ENCODE measurements at regions not wholly inside any gene's neighbourhood (a gene's known extent, or its start where the extent isn't known, plus 50 kb on each side); places are given as distances from the start of the nearest gene placed in this dataset.

DNA sequence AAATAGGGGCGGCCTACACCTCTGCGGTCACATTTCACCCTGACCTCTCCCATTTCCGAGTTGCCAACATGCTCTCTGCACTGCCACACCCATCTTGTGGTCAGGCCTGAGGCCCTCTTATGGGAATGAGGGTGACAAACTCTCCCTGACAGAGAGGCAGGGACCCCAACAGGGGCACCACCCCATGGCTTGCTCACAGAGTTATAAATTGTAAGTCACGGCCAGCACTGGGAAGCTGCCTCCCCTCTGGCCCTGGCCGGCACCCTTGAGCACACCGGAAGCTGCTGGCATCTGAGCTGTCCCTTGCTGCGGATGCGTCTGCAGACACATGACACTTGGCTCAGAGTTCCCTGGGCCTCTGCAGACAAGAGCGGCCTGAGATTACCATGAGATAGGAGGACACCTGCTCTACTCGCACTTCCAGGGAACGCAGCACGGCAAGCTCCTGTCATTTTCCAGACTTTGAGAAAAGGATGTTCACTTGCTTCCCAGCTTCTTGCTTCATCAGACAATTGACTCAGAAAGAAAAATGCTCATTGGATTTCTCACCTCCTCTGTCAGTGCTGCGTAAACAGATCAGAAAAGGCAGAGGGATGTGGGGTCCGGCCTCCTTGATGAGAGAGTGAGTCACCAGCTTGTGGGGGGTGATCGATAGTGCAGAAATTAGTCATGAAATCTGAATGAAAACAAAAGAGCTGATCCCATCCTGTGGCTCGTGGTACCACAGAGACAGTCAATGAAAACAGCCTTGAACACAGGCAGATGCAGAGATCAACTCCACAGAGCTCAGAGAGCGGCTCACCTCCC is 269.8 kb downstream of the SYK start:
- TF ChIP-seq, protein P1, sequence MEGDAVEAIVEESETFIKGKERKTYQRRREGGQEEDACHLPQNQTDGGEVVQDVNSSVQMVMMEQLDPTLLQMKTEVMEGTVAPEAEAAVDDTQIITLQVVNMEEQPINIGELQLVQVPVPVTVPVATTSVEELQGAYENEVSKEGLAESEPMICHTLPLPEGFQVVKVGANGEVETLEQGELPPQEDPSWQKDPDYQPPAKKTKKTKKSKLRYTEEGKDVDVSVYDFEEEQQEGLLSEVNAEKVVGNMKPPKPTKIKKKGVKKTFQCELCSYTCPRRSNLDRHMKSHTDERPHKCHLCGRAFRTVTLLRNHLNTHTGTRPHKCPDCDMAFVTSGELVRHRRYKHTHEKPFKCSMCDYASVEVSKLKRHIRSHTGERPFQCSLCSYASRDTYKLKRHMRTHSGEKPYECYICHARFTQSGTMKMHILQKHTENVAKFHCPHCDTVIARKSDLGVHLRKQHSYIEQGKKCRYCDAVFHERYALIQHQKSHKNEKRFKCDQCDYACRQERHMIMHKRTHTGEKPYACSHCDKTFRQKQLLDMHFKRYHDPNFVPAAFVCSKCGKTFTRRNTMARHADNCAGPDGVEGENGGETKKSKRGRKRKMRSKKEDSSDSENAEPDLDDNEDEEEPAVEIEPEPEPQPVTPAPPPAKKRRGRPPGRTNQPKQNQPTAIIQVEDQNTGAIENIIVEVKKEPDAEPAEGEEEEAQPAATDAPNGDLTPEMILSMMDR (IDR thresholded peaks at IDR 0.05) = no peak
- Mint-ChIP-seq H3K27me3 (peaks cover 3% of the 10 kb centered on the region), H3K4me1 (ENCODE audit: low read depth) (peaks cover 17% of the 10 kb centered on the region), H3K27ac (peak overlapping the region; percentile 88), H3K36me3 (ENCODE audit: low read depth) (peaks cover 2% of the 10 kb centered on the region), H3K9me3 (peaks cover 4% of the 10 kb centered on the region), H3K4me3 (peak overlapping the region; percentile 20)
- CTCF ChIA-PET = interaction anchor here (0.8 to 1.7 kb wide), 11 partner anchors 9 to 156 kb away, joined by 3 to 9 read pairs (median 4); no protein-coding TSS in a partner anchor
- POLR2A ChIA-PET = interaction anchor here (0.6 to 1.8 kb wide), 11 partner anchors 8 to 375 kb away, joined by 3 to 12 read pairs (median 4); no protein-coding TSS in a partner anchor
- ATAC-seq = peak; percentile 97
- intact Hi-C loops (cut with micrococcal nuclease) = no loop called here
- peak; percentile 93 for DNase-seq

DNA sequence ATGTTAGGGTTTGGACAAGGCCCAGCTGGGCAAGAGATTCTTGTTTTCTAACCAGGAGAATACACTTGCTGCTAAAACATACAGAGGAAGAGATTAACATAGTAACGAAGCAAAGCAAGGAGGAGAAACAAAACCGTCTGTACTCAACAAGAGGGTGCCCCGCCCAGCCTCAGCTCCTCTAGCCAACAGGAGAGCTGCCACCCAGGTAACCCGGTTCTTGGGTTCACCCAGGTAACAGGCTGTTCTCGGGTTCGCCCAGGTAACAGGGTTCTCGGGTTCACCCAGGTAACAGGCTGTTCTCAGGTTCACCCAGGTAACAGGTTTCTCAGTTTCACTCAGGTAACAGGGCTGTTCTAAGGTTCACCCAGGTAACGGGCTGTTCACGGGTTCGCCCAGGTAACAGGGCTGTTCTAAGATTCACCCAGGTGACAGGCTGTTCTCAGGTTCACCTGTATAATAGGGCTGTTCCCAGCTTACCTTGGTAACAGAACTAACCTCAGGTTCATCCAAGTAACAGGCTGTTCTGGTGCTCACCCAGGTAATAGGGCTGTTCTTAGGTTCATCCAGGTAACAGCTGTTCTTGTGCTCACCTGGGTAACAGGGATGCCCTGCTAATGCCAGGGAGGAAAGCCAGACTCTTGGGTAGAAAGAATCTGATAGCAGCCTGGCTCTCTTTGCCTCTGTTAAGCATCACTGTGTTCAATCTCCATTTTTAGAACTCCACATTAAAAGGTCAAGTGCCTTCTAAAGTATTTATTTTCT is 271.6 kb downstream of the SYK start:
- peaks cover 1% of the 10 kb centered on the region for H3K27me3 Mint-ChIP-seq
- no peak overlapping the region for H3K27ac Mint-ChIP-seq
- peaks cover 17% of the 10 kb centered on the region for H3K4me1 Mint-ChIP-seq (ENCODE audit: low read depth)
- ChIA-PET CTCF (interaction anchor here (1.2 kb wide), 1 partner anchor 10 kb away, joined by 3 read pairs; no protein-coding TSS in a partner anchor), POLR2A (no interaction called here)
- TF ChIP-seq, protein P1 (IDR thresholded peaks at IDR 0.05) = no peak
- peaks cover 3% of the 10 kb centered on the region for H3K9me3 Mint-ChIP-seq
- peaks cover 2% of the 10 kb centered on the region for H3K36me3 Mint-ChIP-seq (ENCODE audit: low read depth)
- intact Hi-C loops (cut with micrococcal nuclease) = no loop called here
- ATAC-seq = no peak
- H3K4me3 Mint-ChIP-seq = no peak overlapping the region
- no peak for DNase-seq

- TF ChIP-seq, protein P1 (IDR thresholded peaks at IDR 0.05) = no peak
- ATAC-seq (no peak), DNase-seq (no peak)
- no peak overlapping the region for H3K27ac Mint-ChIP-seq
- intact Hi-C loops (cut with micrococcal nuclease) = no loop called here
- H3K4me3 Mint-ChIP-seq = no peak overlapping the region
- H3K27me3 Mint-ChIP-seq = peaks cover 1% of the 10 kb centered on the region
- H3K9me3 Mint-ChIP-seq = no peaks in the 10 kb centered on the region
- H3K4me1 Mint-ChIP-seq (ENCODE audit: low read depth) = peaks cover 17% of the 10 kb centered on the region
- POLR2A ChIA-PET = no interaction called here
- CTCF ChIA-PET = no interaction called here
- peaks cover under 1% of the 10 kb centered on the region for H3K36me3 Mint-ChIP-seq (ENCODE audit: low read depth)
Observed at GRCh38 chr9:91073811-91074771, 272.5 kb downstream of the SYK start.

- TF ChIP-seq, protein P1 (IDR thresholded peaks at IDR 0.05) = no peak
Observed at GRCh38 chr9:91074866-91075265, 273.2 kb downstream of the SYK start.

More at GRCh38 chr9:91074866-91075265, 273.2 kb downstream of the SYK start:
- Mint-ChIP-seq H3K9me3 (no peaks in the 10 kb centered on the region), H3K4me1 (ENCODE audit: low read depth) (peaks cover 17% of the 10 kb centered on the region), H3K4me3 (no peak overlapping the region), H3K36me3 (ENCODE audit: low read depth) (no peaks in the 10 kb centered on the region), H3K27me3 (peaks cover 1% of the 10 kb centered on the region), H3K27ac (no peak overlapping the region)
- POLR2A ChIA-PET = no interaction called here
- ATAC-seq (no peak), DNase-seq (no peak)
- intact Hi-C loops (cut with micrococcal nuclease) = no loop called here
- CTCF ChIA-PET = no interaction called here

All from activated CD8-positive, alpha-beta T cell treated with anti-CD3 and anti-CD28 coated beads for 36 hours (primary cell).